ENCODE measurements at regions not wholly inside any gene's neighbourhood (a gene's known extent, or its start where the extent isn't known, plus 50 kb on each side); places are given as distances from the start of the nearest gene placed in this dataset.

GRCh38 chr2:16320716-16321115 lies 344.9 kb downstream of the CYRIA start:
- DNase-seq (ENCODE audit: low spot score) (no peak), ATAC-seq (ENCODE audit: insufficient number of reproducible peaks, low FRiP score, low read depth) (no peak)
- H3K4me3 ChIP-seq = no peak overlapping the region
- no peak overlapping the region for H3K27ac ChIP-seq
- H3K4me1 ChIP-seq (ENCODE audit: control insufficient read depth in 1 of 2, low read depth in 2 of 2) = no peaks in the 10 kb centered on the region
- no peak for TF ChIP-seq CTCF (IDR thresholded peaks at IDR 0.05)
- no peaks in the 10 kb centered on the region for H3K36me3 ChIP-seq
- no peaks in the 10 kb centered on the region for H3K9me3 ChIP-seq
- no peaks in the 10 kb centered on the region for H3K27me3 ChIP-seq (replicated peaks; ENCODE audit: insufficient read depth)

- no peak overlapping the region for H3K4me3 ChIP-seq
- no peaks in the 10 kb centered on the region for H3K36me3 ChIP-seq
- no peak for TF ChIP-seq CTCF (IDR thresholded peaks at IDR 0.05)
- H3K27me3 ChIP-seq (replicated peaks; ENCODE audit: insufficient read depth) = no peaks in the 10 kb centered on the region
- H3K27ac ChIP-seq = no peak overlapping the region
- H3K4me1 ChIP-seq (ENCODE audit: control insufficient read depth in 1 of 2, low read depth in 2 of 2) = no peaks in the 10 kb centered on the region
- DNase-seq (ENCODE audit: low spot score) (no peak), ATAC-seq (ENCODE audit: insufficient number of reproducible peaks, low FRiP score, low read depth) (no peak)
- no peaks in the 10 kb centered on the region for H3K9me3 ChIP-seq
Measured at GRCh38 chr2:16319551-16320121, 346.0 kb downstream of the CYRIA start.

GRCh38 chr2:16318474-16319195 lies 347.0 kb downstream of the CYRIA start:
- no peaks in the 10 kb centered on the region for H3K4me1 ChIP-seq (ENCODE audit: control insufficient read depth in 1 of 2, low read depth in 2 of 2)
- no peak overlapping the region for H3K27ac ChIP-seq
- ATAC-seq (ENCODE audit: insufficient number of reproducible peaks, low FRiP score, low read depth) (no peak), DNase-seq (ENCODE audit: low spot score) (no peak)
- H3K9me3 ChIP-seq = no peaks in the 10 kb centered on the region
- H3K36me3 ChIP-seq = no peaks in the 10 kb centered on the region
- TF ChIP-seq CTCF (IDR thresholded peaks at IDR 0.05) = no peak
- no peak overlapping the region for H3K4me3 ChIP-seq
- no peaks in the 10 kb centered on the region for H3K27me3 ChIP-seq (replicated peaks; ENCODE audit: insufficient read depth)

GRCh38 chr2:16318051-16318450 lies 347.6 kb downstream of the CYRIA start:
- H3K4me3 ChIP-seq = no peak overlapping the region
- H3K27me3 ChIP-seq (replicated peaks; ENCODE audit: insufficient read depth) = no peaks in the 10 kb centered on the region
- H3K27ac ChIP-seq = no peak overlapping the region
- DNase-seq (ENCODE audit: low spot score) (no peak), ATAC-seq (ENCODE audit: insufficient number of reproducible peaks, low FRiP score, low read depth) (no peak)
- H3K4me1 ChIP-seq (ENCODE audit: control insufficient read depth in 1 of 2, low read depth in 2 of 2) = no peaks in the 10 kb centered on the region
- no peaks in the 10 kb centered on the region for H3K9me3 ChIP-seq
- no peak for TF ChIP-seq CTCF (IDR thresholded peaks at IDR 0.05)
- H3K36me3 ChIP-seq = no peaks in the 10 kb centered on the region

GRCh38 chr2:16317211-16317830 lies 348.3 kb downstream of the CYRIA start:
- Histone ChIP-seq H3K4me3 (no peak overlapping the region), H3K4me1 (ENCODE audit: control insufficient read depth in 1 of 2, low read depth in 2 of 2) (no peaks in the 10 kb centered on the region), H3K27me3 (replicated peaks; ENCODE audit: insufficient read depth) (no peaks in the 10 kb centered on the region), H3K9me3 (no peaks in the 10 kb centered on the region), H3K27ac (no peak overlapping the region), H3K36me3 (no peaks in the 10 kb centered on the region)
- TF ChIP-seq CTCF (IDR thresholded peaks at IDR 0.05) = no peak
- DNase-seq (ENCODE audit: low spot score) (no peak), ATAC-seq (ENCODE audit: insufficient number of reproducible peaks, low FRiP score, low read depth) (no peak)
